Stomach (tissue), 8 donors: ENCODE measurements at regions not wholly inside any gene's neighbourhood (a gene's known extent, or its start where the extent isn't known, plus 50 kb on each side); places are given as distances from the start of the nearest gene placed in this dataset.
A peak's percentile ranks its signal among the peaks of the same experiment; 100 is the strongest.

Experiments used
- DNase-seq, 2 donors: peaks; one replicate each; pipeline versions ENCODE4 v3.0.0 to v3.0.0-alpha.2; 2013 to 2019
- H3K27ac ChIP-seq, 5 donors: fragments of 200-600 bp in 4 of 5; sonication (generic) in 4 of 5; one replicate each; pipeline ENCODE4 v1.5.1; 2013 to 2019; ENCODE audit warnings: mild to moderate bottlenecking in 1 of 5, moderate library complexity in 1 of 5
- H3K27me3 ChIP-seq, 3 donors: fragments of 200-600 bp; sonication (generic); one replicate each; pipeline ENCODE4 v1.5.1; 2017 to 2019; ENCODE audit warnings: mixed run types in 1 of 3
- H3K36me3 ChIP-seq, 4 donors: fragments of 200-600 bp; sonication (generic); 1 replicate in 3 of 4; 2 replicates in 1 of 4; pipeline ENCODE4 v1.5.1; 2016 to 2019
- H3K4me1 ChIP-seq, 4 donors: fragments of 200-600 bp; sonication (generic); one replicate each; pipeline ENCODE4 v1.5.1; 2016 to 2019
- H3K4me3 ChIP-seq, 4 donors: fragments of 200-600 bp; sonication (generic) in 3 of 4; one replicate each; pipeline ENCODE4 v1.5.1; 2016 to 2019; ENCODE audit warnings: mild to moderate bottlenecking in 1 of 4
- H3K9me3 ChIP-seq, 4 donors: fragments of 200-600 bp; sonication (generic); one replicate each; pipeline ENCODE4 v1.5.1; 2016 to 2019
- EP300 ChIP-seq: sonication (generic); formaldehyde crosslinking; IDR thresholded peaks from one replicate; pipeline ENCODE4 v1.6.1; 2017; ENCODE audit warnings: antibody characterized with exemption
- POLR2A ChIP-seq, 4 donors: fragments of 450-650 bp; IDR thresholded peaks; one replicate each; pipeline ENCODE4 v1.6.1; 2016; ENCODE audit warnings: antibody characterized with exemption in 4 of 4, control low read depth in 2 of 4, mild to moderate bottlenecking in 1 of 4, moderate library complexity in 1 of 4
- POLR2AphosphoS5 ChIP-seq, 3 donors: sonication (generic); formaldehyde crosslinking; IDR thresholded peaks; one replicate each; pipeline ENCODE4 v1.6.1; 2016; ENCODE audit warnings: antibody characterized with exemption in 3 of 3
- WGBS, 5 donors: extraction: QIAGEN DNeasy Blood & Tissue Kit in 3 of 5; methylation state at CpG; one replicate each; pipeline versions ENCODE4 v1.1.5 to v1.1.7; 2013 to 2018; 5-methylcytosine and 5-hydroxymethylcytosine counted together
- intact Hi-C: fragments of 100-400 bp; cut with DNase I; formaldehyde crosslinking; loops from one replicate; pipeline ENCODE4 v1.15.1; 2023; ENCODE audit warnings: low total_unique reads
- TF ChIP-seq, protein P1 (sequence below), 7 experiments: fragments of 450-650 bp in 4 of 7; fragments of 200-600 bp in 3 of 7; sonication (generic) in 3 of 7; IDR thresholded peaks; one replicate each; pipeline ENCODE4 v1.5.1; 2016 to 2019; ENCODE audit warnings: antibody characterized with exemption in 7 of 7, control low read depth in 2 of 7, mild to moderate bottlenecking in 1 of 7
- donor health status: healthy with polysubstance abuse.
- donor health status: Bipolar disorder and iron deficiency.
- donor health status: healthy.

DNA sequence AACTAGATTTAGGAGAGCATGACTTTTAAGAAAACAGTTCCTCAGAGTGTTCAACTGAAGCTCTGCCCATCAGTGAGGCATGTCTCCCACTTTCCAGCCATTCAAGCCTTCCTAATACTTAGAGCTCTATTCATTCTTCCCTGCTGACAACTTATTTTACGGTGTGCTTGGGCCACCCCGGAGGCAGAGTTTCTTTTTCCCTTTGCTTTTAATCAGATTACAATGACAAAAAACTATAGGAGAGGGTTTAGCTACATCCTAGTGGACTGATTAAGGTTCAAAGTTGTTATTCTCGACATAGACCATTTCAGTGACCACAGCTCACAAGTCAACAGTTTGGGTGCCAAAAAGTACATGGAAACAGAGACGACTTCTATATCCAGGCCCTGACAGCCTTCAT, 167.8 kb upstream of the TRIB2 start:
- Histone ChIP-seq H3K4me3 (no peak overlapping the region), H3K27ac (no peak overlapping the region), H3K36me3 (no peaks in the 10 kb centered on the region), H3K27me3 (no peaks in the 10 kb centered on the region), H3K9me3 (no peaks in the 10 kb centered on the region), H3K4me1 (no peaks in the 10 kb centered on the region)
- intact Hi-C loops = no loop called here
- no peak for DNase-seq
- TF ChIP-seq, protein P1, sequence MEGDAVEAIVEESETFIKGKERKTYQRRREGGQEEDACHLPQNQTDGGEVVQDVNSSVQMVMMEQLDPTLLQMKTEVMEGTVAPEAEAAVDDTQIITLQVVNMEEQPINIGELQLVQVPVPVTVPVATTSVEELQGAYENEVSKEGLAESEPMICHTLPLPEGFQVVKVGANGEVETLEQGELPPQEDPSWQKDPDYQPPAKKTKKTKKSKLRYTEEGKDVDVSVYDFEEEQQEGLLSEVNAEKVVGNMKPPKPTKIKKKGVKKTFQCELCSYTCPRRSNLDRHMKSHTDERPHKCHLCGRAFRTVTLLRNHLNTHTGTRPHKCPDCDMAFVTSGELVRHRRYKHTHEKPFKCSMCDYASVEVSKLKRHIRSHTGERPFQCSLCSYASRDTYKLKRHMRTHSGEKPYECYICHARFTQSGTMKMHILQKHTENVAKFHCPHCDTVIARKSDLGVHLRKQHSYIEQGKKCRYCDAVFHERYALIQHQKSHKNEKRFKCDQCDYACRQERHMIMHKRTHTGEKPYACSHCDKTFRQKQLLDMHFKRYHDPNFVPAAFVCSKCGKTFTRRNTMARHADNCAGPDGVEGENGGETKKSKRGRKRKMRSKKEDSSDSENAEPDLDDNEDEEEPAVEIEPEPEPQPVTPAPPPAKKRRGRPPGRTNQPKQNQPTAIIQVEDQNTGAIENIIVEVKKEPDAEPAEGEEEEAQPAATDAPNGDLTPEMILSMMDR (IDR thresholded peaks at IDR 0.05) = no peak
- TF ChIP-seq POLR2AphosphoS5 (IDR thresholded peaks at IDR 0.05) = no peak
- TF ChIP-seq POLR2A (IDR thresholded peaks at IDR 0.05) = no peak
- TF ChIP-seq EP300 = no peak
- WGBS, 5 donors = 84 to 93% (median 90%) methylated on average over 4 of the region's 4 CpGs

DNA sequence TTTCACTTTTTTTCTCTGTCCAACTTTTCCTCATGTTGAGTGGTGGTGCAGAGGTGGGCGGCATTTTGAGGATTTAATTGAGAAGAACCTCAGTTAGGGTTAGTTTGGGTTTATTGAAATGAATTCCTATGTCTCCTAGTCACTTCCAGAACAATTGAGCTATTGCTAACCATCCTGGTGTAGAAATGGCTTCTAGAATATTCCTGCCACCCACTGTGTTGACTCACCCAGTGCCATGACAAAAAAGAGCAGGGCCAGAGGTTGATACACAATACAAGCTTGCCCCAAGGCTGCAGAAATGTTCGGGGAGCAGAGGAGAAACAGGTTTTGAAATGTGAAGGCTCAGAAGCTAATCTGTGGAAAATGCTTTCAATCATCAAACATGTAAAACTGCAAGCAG, 167.1 kb upstream of the TRIB2 start:
- no peaks in the 10 kb centered on the region for H3K27me3 ChIP-seq
- no peaks in the 10 kb centered on the region for H3K9me3 ChIP-seq
- WGBS, 5 donors = 70 to 77% (median 71%) methylated on average over 2 of the region's 2 CpGs
- H3K4me1 ChIP-seq = peaks cover 0 to 3% (median under 1%) of the 10 kb centered on the region in 4 donors
- TF ChIP-seq POLR2AphosphoS5 (IDR thresholded peaks at IDR 0.05) (no peak), EP300 (no peak), POLR2A (IDR thresholded peaks at IDR 0.05) (no peak)
- TF ChIP-seq, protein P1 (IDR thresholded peaks at IDR 0.05) = no peak
- H3K27ac ChIP-seq = no peak overlapping the region
- no peak for DNase-seq
- no peaks in the 10 kb centered on the region for H3K36me3 ChIP-seq
- no peak overlapping the region for H3K4me3 ChIP-seq
- intact Hi-C loops = no loop called here

DNA sequence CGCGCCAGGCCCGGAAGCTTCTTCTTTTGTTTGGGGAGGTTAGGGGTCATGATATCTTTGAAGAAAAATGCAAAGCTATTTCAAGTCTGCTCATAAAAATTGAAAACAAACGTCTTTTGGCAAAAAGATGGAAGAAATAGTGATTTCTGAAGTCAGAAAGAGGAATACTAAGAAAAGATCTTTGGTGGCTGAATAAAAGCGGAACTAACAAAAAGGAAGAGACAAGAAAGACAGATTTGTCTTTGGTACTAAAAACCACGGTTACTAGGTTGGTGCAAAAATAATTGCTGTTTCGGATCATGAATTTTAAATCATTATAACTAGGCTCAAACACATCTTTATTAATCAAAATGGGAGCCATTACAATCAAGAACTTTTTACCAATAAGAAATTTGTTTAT, 164.6 kb upstream of the TRIB2 start:
- H3K4me1 ChIP-seq = peaks cover 3 to 22% (median 13%) of the 10 kb centered on the region in 4 donors
- H3K4me3 ChIP-seq = no peak overlapping the region
- TF ChIP-seq EP300 = no peak
- TF ChIP-seq POLR2AphosphoS5 (IDR thresholded peaks at IDR 0.05) = no peak
- TF ChIP-seq, protein P1 (IDR thresholded peaks at IDR 0.05) = no peak
- TF ChIP-seq POLR2A (IDR thresholded peaks at IDR 0.05) = no peak
- no peak overlapping the region for H3K27ac ChIP-seq
- H3K27me3 ChIP-seq = no peaks in the 10 kb centered on the region
- intact Hi-C loops = no loop called here
- no peak for DNase-seq
- no peaks in the 10 kb centered on the region for H3K9me3 ChIP-seq
- no peaks in the 10 kb centered on the region for H3K36me3 ChIP-seq
- 89 to 93% (median 91%) methylated on average over 7 of the region's 7 CpGs for WGBS, 5 donors

DNA sequence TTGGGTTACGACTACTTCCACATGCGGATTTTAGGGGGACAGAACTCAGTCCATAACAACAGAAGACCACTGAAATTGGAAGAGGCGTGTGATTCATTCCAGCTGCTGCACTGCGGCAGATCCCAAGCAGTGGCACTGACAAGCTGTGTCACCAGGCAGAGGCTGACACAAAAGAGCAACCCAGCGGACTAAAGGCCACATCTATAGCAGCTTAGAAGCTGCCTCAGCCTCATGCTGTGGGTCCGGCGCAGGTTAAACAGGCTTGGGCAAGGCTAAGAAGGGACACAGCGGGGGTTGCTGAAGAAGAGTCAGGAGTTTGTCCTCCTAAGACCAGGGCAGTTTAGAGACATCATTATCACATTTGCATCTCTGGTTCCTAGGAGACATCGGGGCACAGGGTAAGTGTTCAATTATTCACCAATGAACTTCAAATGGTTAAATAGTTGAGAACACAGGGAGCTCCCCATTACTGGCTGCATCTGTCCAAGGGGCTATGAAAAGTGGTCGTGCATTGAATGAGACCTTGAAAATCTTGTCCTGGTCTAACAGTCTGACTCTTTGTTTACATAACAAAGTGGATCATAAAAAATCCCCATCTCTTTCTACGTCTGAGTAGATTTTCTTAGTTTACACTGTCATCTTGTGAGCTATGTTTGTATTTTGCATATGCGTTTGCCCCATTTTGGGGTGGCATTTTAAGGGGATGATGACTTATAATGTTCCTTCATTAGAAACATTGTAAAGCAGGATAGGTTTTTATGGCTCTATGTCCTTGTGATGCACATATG, 162.3 kb upstream of the TRIB2 start:
- Histone ChIP-seq H3K4me3 (no peak overlapping the region), H3K9me3 (no peaks in the 10 kb centered on the region), H3K27me3 (no peaks in the 10 kb centered on the region), H3K27ac (peak overlapping the region in 2 of 5 donors; percentile 1 to 39), H3K36me3 (no peaks in the 10 kb centered on the region), H3K4me1 (peaks cover 3 to 22% (median 13%) of the 10 kb centered on the region in 4 donors)
- TF ChIP-seq POLR2A (IDR thresholded peaks at IDR 0.05) = no peak
- no peak for TF ChIP-seq EP300
- no peak for TF ChIP-seq POLR2AphosphoS5 (IDR thresholded peaks at IDR 0.05)
- TF ChIP-seq, protein P1 (IDR thresholded peaks at IDR 0.05) = no peak
- 74 to 84% (median 81%) methylated on average over 12 of the region's 12 CpGs for WGBS, 5 donors
- no peak for DNase-seq
- intact Hi-C loops = no loop called here
